Psoas muscle (tissue), 7 donors: ENCODE measurements at regions not wholly inside any gene's neighbourhood (a gene's known extent, or its start where the extent isn't known, plus 50 kb on each side); places are given as distances from the start of the nearest gene placed in this dataset.
"Not testable (repeated sequence)": the region's sequence is repeated elsewhere in the genome, so short reads cannot be mapped to it uniquely, and the experiment has no call there.

Source experiments
- ATAC-seq, 4 donors: fragments of 200-7000 bp; cut with Tn5 transposase; one replicate each; pipeline ENCODE4 v1.9.1; 2020; ENCODE audit warnings: moderate library complexity in 3 of 4, mild to moderate bottlenecking in 2 of 4
- DNase-seq, 2 donors: peaks; one replicate each; pipeline ENCODE4 v3.0.0-alpha.2; 2020
- H3K27ac ChIP-seq: fragments of 200-600 bp; one replicate; pipeline ENCODE4 v1.8.0; 2022
- H3K27me3 ChIP-seq, 3 donors: fragments of 200-600 bp in 1 of 3; one replicate each; pipeline versions ENCODE4 v1.6.1 to v1.8.0; 2013 to 2022; ENCODE audit warnings: low read length in 2 of 3, mild to moderate bottlenecking in 2 of 3, moderate library complexity in 1 of 3; ENCODE audit not compliant: insufficient read depth in 3 of 3
- H3K36me3 ChIP-seq, 2 donors: fragments of 200-600 bp in 1 of 2; one replicate each; pipeline versions ENCODE4 v1.6.1 to v1.8.0; 2013 to 2022; ENCODE audit warnings: low read depth in 1 of 2, mild to moderate bottlenecking in 1 of 2, moderate library complexity in 1 of 2; ENCODE audit not compliant: insufficient read depth in 1 of 2
- H3K4me1 ChIP-seq: fragments of 200-600 bp; one replicate; pipeline ENCODE4 v1.8.0; 2022
- H3K4me3 ChIP-seq: fragments of 200-600 bp; one replicate; pipeline ENCODE4 v1.8.0; 2022; ENCODE audit warnings: mild to moderate bottlenecking
- H3K9me3 ChIP-seq: fragments of 200-600 bp; one replicate; pipeline ENCODE4 v1.8.0; 2022
- WGBS, 3 donors: extraction: QIAGEN DNeasy Blood & Tissue Kit; methylation state at CpG; one replicate each; pipeline versions ENCODE4 v1.1.6 to v1.1.7; 2013; 5-methylcytosine and 5-hydroxymethylcytosine counted together
- intact Hi-C, 2 donors: fragments of 100-400 bp; cut with DNase I; formaldehyde crosslinking; loops; one replicate each; pipeline versions ENCODE4 v1.11.0 to v1.14.2; 2022
- TF ChIP-seq, protein P1 (sequence below): fragments of 200-600 bp; IDR thresholded peaks from one replicate; pipeline ENCODE4 v1.8.0; 2022; ENCODE audit warnings: antibody characterized with exemption
- donor health status: healthy with polysubstance abuse.
- donor health status: DM: no; HTN: no; CAD: no; lungs with moderate emphysema.
- donor health status: Bipolar disorder and iron deficiency.
- donor health status: healthy.
- donor health status: DM: yes; HTN: yes; CAD: no.
- donor health status: DM: no; HTN: no; CAD: no.
- donor health status: DM: yes; HTN: yes; CAD: no.

DNA sequence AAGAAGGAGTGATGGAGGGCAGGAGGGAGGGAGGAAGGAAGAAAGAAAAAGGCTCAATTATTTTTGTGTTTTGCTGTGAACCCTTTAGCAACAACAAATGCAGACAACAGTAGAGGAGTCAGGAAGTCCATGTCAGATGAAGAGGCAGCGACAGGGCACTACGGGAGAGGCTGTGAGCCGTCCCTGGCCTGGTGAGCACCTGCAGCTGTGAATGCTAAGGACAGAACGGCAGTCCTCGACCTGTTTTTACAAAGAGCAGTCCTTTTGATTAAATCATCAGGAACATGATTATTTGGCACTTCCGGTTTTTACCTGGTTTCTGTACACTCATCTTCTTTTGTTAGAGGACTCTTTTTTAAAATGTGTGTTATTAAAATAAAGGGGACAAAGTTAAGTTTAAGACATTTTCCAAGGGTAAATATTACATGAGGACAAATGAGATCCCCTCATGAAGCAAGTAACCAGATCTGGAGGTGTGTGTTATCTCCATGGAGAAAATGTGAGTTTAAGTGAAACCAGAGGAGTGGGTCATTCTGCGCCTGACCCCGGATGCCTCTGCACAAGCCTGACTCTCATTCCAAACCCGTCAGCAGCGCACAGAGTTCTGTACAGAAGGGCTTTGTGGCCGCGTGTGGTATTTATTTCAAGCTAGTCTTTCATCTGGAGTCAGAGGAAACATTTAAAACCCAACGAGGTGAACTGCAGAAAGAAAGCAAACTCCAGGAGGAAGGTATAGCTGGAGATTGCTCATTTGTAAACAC is 492.5 kb downstream of the SOX11 start:
- ATAC-seq = no peak
- no peak for DNase-seq
- Histone ChIP-seq H3K36me3 (no peaks in the 10 kb centered on the region), H3K4me3 (no peak overlapping the region), H3K27me3 (no peaks in the 10 kb centered on the region), H3K4me1 (no peaks in the 10 kb centered on the region), H3K9me3 (no peaks in the 10 kb centered on the region), H3K27ac (no peak overlapping the region)
- TF ChIP-seq, protein P1, sequence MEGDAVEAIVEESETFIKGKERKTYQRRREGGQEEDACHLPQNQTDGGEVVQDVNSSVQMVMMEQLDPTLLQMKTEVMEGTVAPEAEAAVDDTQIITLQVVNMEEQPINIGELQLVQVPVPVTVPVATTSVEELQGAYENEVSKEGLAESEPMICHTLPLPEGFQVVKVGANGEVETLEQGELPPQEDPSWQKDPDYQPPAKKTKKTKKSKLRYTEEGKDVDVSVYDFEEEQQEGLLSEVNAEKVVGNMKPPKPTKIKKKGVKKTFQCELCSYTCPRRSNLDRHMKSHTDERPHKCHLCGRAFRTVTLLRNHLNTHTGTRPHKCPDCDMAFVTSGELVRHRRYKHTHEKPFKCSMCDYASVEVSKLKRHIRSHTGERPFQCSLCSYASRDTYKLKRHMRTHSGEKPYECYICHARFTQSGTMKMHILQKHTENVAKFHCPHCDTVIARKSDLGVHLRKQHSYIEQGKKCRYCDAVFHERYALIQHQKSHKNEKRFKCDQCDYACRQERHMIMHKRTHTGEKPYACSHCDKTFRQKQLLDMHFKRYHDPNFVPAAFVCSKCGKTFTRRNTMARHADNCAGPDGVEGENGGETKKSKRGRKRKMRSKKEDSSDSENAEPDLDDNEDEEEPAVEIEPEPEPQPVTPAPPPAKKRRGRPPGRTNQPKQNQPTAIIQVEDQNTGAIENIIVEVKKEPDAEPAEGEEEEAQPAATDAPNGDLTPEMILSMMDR = no peak
- 53 to 57% (median 55%) methylated on average over 13 of the region's 13 CpGs for WGBS, 3 donors
- intact Hi-C loops = no loop called here

DNA sequence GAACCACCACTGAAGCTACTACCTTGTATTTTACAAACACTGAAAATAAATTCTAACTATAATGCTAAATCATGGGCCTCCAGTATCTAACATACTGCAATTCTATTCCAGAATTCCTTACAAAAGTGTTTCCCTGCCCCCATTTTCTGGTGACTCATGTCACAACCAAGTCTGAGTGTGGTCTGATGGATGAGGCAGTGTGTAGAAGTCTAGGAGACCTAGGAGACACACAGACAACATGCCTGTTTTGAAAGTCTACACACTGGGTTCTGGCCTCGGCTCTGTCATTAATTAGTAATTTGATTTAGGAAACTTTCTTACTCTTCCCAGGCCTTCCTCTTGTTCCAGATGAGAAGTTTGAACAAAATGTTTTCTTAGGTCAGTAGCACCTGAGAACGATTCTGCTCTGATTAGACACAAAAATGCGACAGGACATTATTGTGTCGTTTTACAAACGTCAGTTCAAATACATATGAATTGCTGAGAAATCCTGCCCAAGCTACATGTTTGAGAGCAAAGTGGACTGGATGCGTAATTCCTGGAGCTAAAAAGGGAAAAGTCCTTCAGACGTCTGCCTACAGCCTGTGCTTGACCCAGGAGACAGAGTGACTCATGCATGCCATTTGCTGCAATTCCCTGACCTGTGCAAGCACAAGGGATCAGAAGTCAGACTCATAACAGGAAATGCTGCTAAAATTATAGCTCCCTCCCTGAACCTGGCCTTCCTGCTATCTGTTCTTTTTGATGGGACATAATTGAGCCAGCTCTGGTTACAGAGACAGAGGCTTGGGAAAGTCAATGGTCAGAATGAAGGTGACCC is 494.4 kb downstream of the SOX11 start:
- intact Hi-C loops = no loop called here

DNA sequence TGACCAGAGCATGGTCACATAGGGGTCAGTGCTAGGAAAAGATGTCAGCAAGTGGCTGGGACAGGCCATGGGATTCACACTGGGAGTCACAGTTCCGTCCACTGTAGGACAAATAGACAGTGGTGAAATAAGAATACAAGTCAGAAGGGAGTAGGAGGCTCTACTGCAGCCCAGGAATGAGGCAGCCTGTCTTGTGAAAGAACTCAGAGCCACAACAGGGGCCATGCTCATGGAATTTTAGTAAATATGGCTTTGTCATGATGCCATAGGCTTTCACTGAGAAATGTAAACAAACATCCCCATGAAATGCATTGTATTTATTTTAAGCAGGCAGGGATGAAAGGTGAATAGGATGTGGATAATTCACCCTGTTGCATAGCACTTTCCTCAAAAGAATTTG is 504.3 kb downstream of the SOX11 start:
- H3K36me3 ChIP-seq = no peaks in the 10 kb centered on the region
- TF ChIP-seq, protein P1 = no peak
- ATAC-seq (no peak), DNase-seq (no peak)
- H3K27me3 ChIP-seq = no peaks in the 10 kb centered on the region
- H3K9me3 ChIP-seq = peaks cover 2% of the 10 kb centered on the region
- H3K27ac ChIP-seq = no peak overlapping the region
- H3K4me1 ChIP-seq = no peaks in the 10 kb centered on the region
- intact Hi-C loops = no loop called here
- no peak overlapping the region for H3K4me3 ChIP-seq
- WGBS, 3 donors = 89 to 100% (median 92%) methylated on average over 1 of the region's 1 CpG

More for the DNA sequence above, 494.4 kb downstream of the SOX11 start:
- 53 to 59% (median 55%) methylated on average over 7 of the region's 7 CpGs for WGBS, 3 donors
- ATAC-seq (no peak), DNase-seq (no peak)
- H3K9me3 ChIP-seq = no peaks in the 10 kb centered on the region
- TF ChIP-seq, protein P1 = no peak
- no peaks in the 10 kb centered on the region for H3K36me3 ChIP-seq
- H3K4me3 ChIP-seq = no peak overlapping the region
- H3K27ac ChIP-seq = no peak overlapping the region
- H3K4me1 ChIP-seq = no peaks in the 10 kb centered on the region
- H3K27me3 ChIP-seq = no peaks in the 10 kb centered on the region

DNA sequence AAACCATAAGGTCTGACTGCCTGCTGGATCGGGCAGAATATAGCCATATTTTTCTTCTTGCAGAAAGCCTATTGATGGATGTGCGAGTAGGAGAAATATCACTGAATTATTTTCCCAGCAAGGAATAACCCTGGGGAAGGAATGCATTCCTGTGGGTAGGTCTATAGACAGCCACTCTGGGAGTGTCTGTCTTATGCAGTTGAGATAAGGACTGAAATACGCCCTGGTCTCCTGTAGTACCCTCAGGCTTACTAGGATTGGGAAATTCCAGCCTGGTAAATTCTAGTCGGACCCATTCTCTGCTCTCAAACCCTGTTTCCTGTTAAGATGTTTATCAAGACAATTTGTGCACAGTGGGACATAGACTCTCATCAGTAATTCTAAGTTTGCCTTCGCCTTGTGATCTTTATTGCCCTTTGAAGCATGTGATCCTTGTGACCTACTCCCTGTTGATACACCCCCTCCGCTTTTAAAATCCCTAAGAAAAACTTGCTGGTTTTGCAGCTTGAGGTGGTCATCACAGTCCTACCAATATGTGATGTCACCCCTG is 506.3 kb downstream of the SOX11 start:
- 84 to 88% (median 86%) methylated on average over 6 of the region's 6 CpGs for WGBS, 3 donors
- H3K4me3 ChIP-seq, H3K27ac ChIP-seq, DNase-seq, intact Hi-C loops, ATAC-seq, H3K9me3 ChIP-seq, H3K27me3 ChIP-seq, H3K4me1 ChIP-seq, H3K36me3 ChIP-seq: not testable (repeated sequence)

DNA sequence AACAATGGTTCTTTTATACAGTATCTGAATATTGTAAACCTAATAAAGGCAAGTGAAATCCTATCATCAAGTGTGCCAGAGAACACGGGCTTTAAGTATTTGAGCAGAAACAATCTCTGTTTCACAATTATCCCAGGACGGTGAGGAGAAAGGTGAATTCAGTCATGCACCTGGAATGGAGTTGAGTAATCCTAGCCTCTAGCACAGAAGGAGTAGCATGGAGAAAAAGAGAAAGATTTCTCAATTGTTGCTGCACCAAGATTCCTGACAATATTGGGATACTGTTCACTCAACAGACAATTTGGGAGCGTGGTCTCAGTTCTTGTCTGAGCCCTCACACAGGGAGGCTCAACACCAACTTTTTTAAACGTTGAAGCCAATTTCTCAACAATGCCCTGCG is 510.6 kb downstream of the SOX11 start:
- H3K27ac ChIP-seq = no peak overlapping the region
- intact Hi-C loops = no loop called here
- DNase-seq (no peak), ATAC-seq (no peak)
- H3K27me3 ChIP-seq = no peaks in the 10 kb centered on the region
- H3K9me3 ChIP-seq = peaks cover 2% of the 10 kb centered on the region
- 64 to 71% (median 71%) methylated on average over 5 of the region's 5 CpGs for WGBS, 3 donors
- H3K4me3 ChIP-seq = no peak overlapping the region
- H3K36me3 ChIP-seq = no peaks in the 10 kb centered on the region
- no peaks in the 10 kb centered on the region for H3K4me1 ChIP-seq
- TF ChIP-seq, protein P1 = no peak
